ENCODE measurements at regions not wholly inside any gene's neighbourhood (a gene's known extent, or its start where the extent isn't known, plus 50 kb on each side); places are given as distances from the start of the nearest gene placed in this dataset.

- TF ChIP-seq ZBTB40 (IDR thresholded peaks at IDR 0.05; ENCODE audit: borderline replicate concordance) (no peak), IKZF1 (conservative IDR thresholded peaks at IDR 0.05) (0 out of 2 replicates have a peak, but pooled peaks have one; percentile 41), TCF12 (IDR thresholded peaks at IDR 0.05; ENCODE audit: low read depth, low read length) (no peak), ZNF217 (IDR thresholded peaks at IDR 0.05) (0 out of 2 replicates have a peak, but pooled peaks have one; percentile 61)
Measured at GRCh38 chr6:90730151-90730673, 143.3 kb upstream of the MAP3K7 start (continued).

- FAIRE-seq: no peak
- in situ Hi-C loops (cut with MboI): no loop called here
Measured at GRCh38 chr6:90729057-90729456, 142.2 kb upstream of the MAP3K7 start.

More at GRCh38 chr6:90729057-90729456, 142.2 kb upstream of the MAP3K7 start:
- CTCF ChIA-PET: interaction anchor here (0.9 kb wide), 1 partner anchor 26 kb away, joined by 3 read pairs; no protein-coding TSS in a partner anchor
- WGBS (ENCODE audit: insufficient coverage, insufficient replicate concordance, low lambda C conversion rate, missing lambda C conversion rate): 3% methylated on average over 2 of the region's 2 CpGs
- BruUV-seq (replicated peaks): no TSS peak
- H3K9me3 ChIP-seq (replicated peaks; ENCODE audit: control insufficient read depth, insufficient read depth, low read length): no peaks in the 10 kb centered on the region
- POLR2A ChIA-PET: no interaction called here
- H3K27ac ChIP-seq (ENCODE audit: control insufficient read depth, insufficient read depth): no peak overlapping the region
- no peak overlapping the region for H3K4me3 ChIP-seq
- DNase-seq (ENCODE audit: low read depth, low spot score): no peak
- ATAC-seq: no peak
- no peak overlapping the region for H2AFZ ChIP-seq (ENCODE audit: control insufficient read depth, low read depth, low read length)
- RAD21 ChIA-PET (ENCODE audit: unreplicated experiment): no interaction called here
- H3K9ac ChIP-seq (ENCODE audit: control insufficient read depth, insufficient read depth, low read length): no peak overlapping the region
- no peaks in the 10 kb centered on the region for H3K27me3 ChIP-seq (replicated peaks in 1 of 2; ENCODE audit: control insufficient read depth in 2 of 2, insufficient read depth in 2 of 2, low read length in 1 of 2)
- SMC1A ChIA-PET (ENCODE audit: uncharacterized antibody, unreplicated experiment): interaction anchor here (1.0 to 1.1 kb wide), 2 partner anchors 11 to 19 kb away, joined by 3 read pairs; no protein-coding TSS in a partner anchor
- no peaks in the 10 kb centered on the region for H3K36me3 ChIP-seq (ENCODE audit: control insufficient read depth in 2 of 2, insufficient read depth in 2 of 2, low read length in 1 of 2)
- H3K4me2 ChIP-seq (ENCODE audit: control insufficient read depth, insufficient read depth): no peak overlapping the region
- intact Hi-C loops (cut with micrococcal nuclease; ENCODE audit: unreplicated experiment): no loop called here
- no peak for TF ChIP-seq NR2C1 (IDR thresholded peaks at IDR 0.05)
- TF ChIP-seq HDAC2 (IDR thresholded peaks at IDR 0.05): no peak
- no peaks in the 10 kb centered on the region for H4K20me1 ChIP-seq (ENCODE audit: control insufficient read depth, insufficient read depth)
- no peaks in the 10 kb centered on the region for H3K79me2 ChIP-seq (ENCODE audit: control insufficient read depth, insufficient read depth, low read length)
- no peaks in the 10 kb centered on the region for H3K4me1 ChIP-seq (ENCODE audit: control insufficient read depth, insufficient read depth, low read length)

All from GM12878 (cell line).